Endothelial cell of umbilical vein (primary cell): ENCODE measurements at regions not wholly inside any gene's neighbourhood (a gene's known extent, or its start where the extent isn't known, plus 50 kb on each side); places are given as distances from the start of the nearest gene placed in this dataset.

Source experiments
- BruUV-seq: library from RNA; stranded (reverse); fragments of 400-500 nt; replicated peaks from 2 replicates; lab custom pipeline; 2021; lab: Mats Ljungman, UMichigan
- CTCF ChIA-PET: fragments of 300-600, 350-600 bp; sonication (Branson Sonifier 250); formaldehyde crosslinking; loops from one replicate; lab custom pipeline; 2021; ENCODE audit warnings: antibody characterized with exemption, inconsistent platforms; lab: Charles Lee
- POLR2A ChIA-PET: fragments of 300-600, 350-600 bp; sonication (Branson Sonifier 250); formaldehyde crosslinking; loops from one replicate; lab custom pipeline; 2021; ENCODE audit warnings: antibody characterized with exemption, inconsistent platforms; lab: Charles Lee
- DNase-seq: peaks from one replicate; pipeline ENCODE4 v3.0.0-alpha.2; 2011; ENCODE audit warnings: low read depth, low spot score
- FAIRE-seq: peaks from 2 replicates; lab custom pipeline; 2011; peaks lifted over from hg19 to GRCh38; lab: Jason Lieb, UNC
- H2AFZ ChIP-seq: 2 replicates; pipeline ENCODE4 v1.6.0; 2012; ENCODE audit warnings: low read depth, low read length, control low read depth, inconsistent platforms
- H3K27ac ChIP-seq: 2 replicates; pipeline ENCODE4 v1.5.1; 2011; ENCODE audit warnings: low read depth, mild to moderate bottlenecking, control low read depth, low read length, moderate library complexity; ENCODE audit not compliant: insufficient read depth
- H3K27me3 ChIP-seq, 2 experiments: 2 replicates each; pipeline versions ENCODE4 v1.6.0 to v1.6.1; 2011; ENCODE audit warnings: low read length in 2 of 2, mixed read lengths in 1 of 2; ENCODE audit not compliant: control insufficient read depth in 2 of 2, insufficient read depth in 2 of 2
- H3K36me3 ChIP-seq, 2 experiments: 2 replicates in 1 of 2; 3 replicates in 1 of 2; pipeline ENCODE4 v1.5.1; 2011; ENCODE audit warnings: low read length in 2 of 2, mild to moderate bottlenecking in 1 of 2, moderate library complexity in 1 of 2; ENCODE audit not compliant: control insufficient read depth in 2 of 2, insufficient read depth in 2 of 2; ENCODE audit errors: extremely low read depth in 1 of 2
- H3K4me1 ChIP-seq: 3 replicates; pipeline ENCODE4 v1.5.1; 2011; ENCODE audit warnings: mild to moderate bottlenecking, low read length; ENCODE audit not compliant: control insufficient read depth, insufficient read depth; ENCODE audit errors: extremely low read depth
- H3K4me2 ChIP-seq: 2 replicates; pipeline ENCODE4 v1.6.1; 2011; ENCODE audit warnings: low read length, control low read depth, mixed read lengths; ENCODE audit not compliant: insufficient read depth
- H3K4me3 ChIP-seq, 3 experiments: fragments of 200-600 bp in 1 of 3; sonication (generic), shearing (Covaris generic) in 1 of 3; replicated peaks in 1 of 3; 2 replicates each; pipeline ENCODE4 v1.5.1; 2011 to 2016; ENCODE audit warnings: control low read depth in 3 of 3, low read length in 3 of 3, mild to moderate bottlenecking in 2 of 3, inconsistent platforms in 1 of 3, low read depth in 1 of 3, moderate library complexity in 1 of 3; ENCODE audit not compliant: insufficient read depth in 1 of 3
- H3K79me2 ChIP-seq: 2 replicates; pipeline ENCODE4 v1.6.0; 2012; ENCODE audit warnings: low read length, inconsistent platforms; ENCODE audit not compliant: control insufficient read depth, insufficient read depth
- H3K9ac ChIP-seq: replicated peaks from 2 replicates; pipeline ENCODE3; 2011; ENCODE audit warnings: low read length, control low read depth; ENCODE audit not compliant: insufficient read depth; ENCODE audit errors: extremely low read depth
- H3K9me1 ChIP-seq: replicated peaks from 3 replicates; pipeline ENCODE4 v1.6.0; 2011; ENCODE audit warnings: mild to moderate bottlenecking, low read length; ENCODE audit not compliant: control insufficient read depth, insufficient read depth; ENCODE audit errors: extremely low read depth
- H3K9me3 ChIP-seq: replicated peaks from 2 replicates; pipeline ENCODE4 v1.5.1; 2012; ENCODE audit warnings: low read length, inconsistent platforms; ENCODE audit not compliant: control insufficient read depth, insufficient read depth
- H4K20me1 ChIP-seq: replicated peaks from 2 replicates; pipeline ENCODE3; 2011; ENCODE audit warnings: mild to moderate bottlenecking, low read length; ENCODE audit not compliant: control insufficient read depth, insufficient read depth; ENCODE audit errors: extremely low read depth
- CTCF ChIP-seq, 2 donors: IDR thresholded peaks; 1 replicate in 1 of 2; 2 replicates in 1 of 2; pipeline ENCODE4 v1.5.1; 2011; ENCODE audit warnings: low read length in 2 of 2, mild to moderate bottlenecking in 2 of 2, moderate library complexity in 2 of 2, control low read depth in 1 of 2, inconsistent platforms in 1 of 2, low read depth in 1 of 2; ENCODE audit not compliant: insufficient read depth in 1 of 2; ENCODE audit errors: extremely low read depth in 1 of 2
- EZH2 ChIP-seq: IDR thresholded peaks from 2 replicates; pipeline ENCODE4 v1.6.1; 2012; ENCODE audit warnings: borderline replicate concordance, low read depth, mild to moderate bottlenecking, moderate library complexity, low read length, inconsistent platforms; ENCODE audit not compliant: severe bottlenecking
- MAX ChIP-seq: IDR thresholded peaks from 2 replicates; pipeline ENCODE4 v1.6.1; 2011; ENCODE audit not compliant: insufficient read depth, insufficient read length
- POLR2A ChIP-seq: IDR thresholded peaks from 2 replicates; pipeline ENCODE4 v1.6.1; 2012; ENCODE audit warnings: low read depth, mild to moderate bottlenecking, control low read depth, low read length
- dilution Hi-C: fragments of 300-500 bp; cut with MboI; formaldehyde crosslinking; loops from one replicate; pipeline ENCODE4 v1.15.0; 2019; ENCODE audit warnings: low sequenced_read_pairs; ENCODE audit not compliant: extremely low pct_ligation_motif_present
- intact Hi-C: fragments of 100-400 bp; cut with micrococcal nuclease; formaldehyde crosslinking; loops from one replicate; pipeline ENCODE4 v1.10.0; 2022

GRCh38 chr4:187017147-187017546 lies 293.5 kb upstream of the FAT1 start:
- Histone ChIP-seq H3K27ac (no peak overlapping the region), H3K4me2 (no peak overlapping the region), H3K4me3 (no peak overlapping the region), H3K4me1 (no peaks in the 10 kb centered on the region), H3K9ac (no peak overlapping the region), H3K9me1 (no peaks in the 10 kb centered on the region), H3K9me3 (peaks cover 4% of the 10 kb centered on the region), H3K27me3 (no peaks in the 10 kb centered on the region), H4K20me1 (no peaks in the 10 kb centered on the region), H3K79me2 (no peaks in the 10 kb centered on the region), H2AFZ (no peak overlapping the region), H3K36me3 (no peaks in the 10 kb centered on the region)
- intact Hi-C loops, result no loop called here
- TF ChIP-seq MAX (no peak), EZH2 (no peak)
- FAIRE-seq (no peak), DNase-seq (no peak)
- BruUV-seq, result no TSS peak
- POLR2A ChIA-PET, result no interaction called here
- CTCF ChIA-PET, result no interaction called here
- dilution Hi-C loops, result no loop called here

- Histone ChIP-seq H3K4me1 (no peaks in the 10 kb centered on the region), H3K9me1 (no peaks in the 10 kb centered on the region), H3K36me3 (no peaks in the 10 kb centered on the region), H3K79me2 (no peaks in the 10 kb centered on the region), H2AFZ (no peak overlapping the region), H4K20me1 (no peaks in the 10 kb centered on the region), H3K9ac (no peak overlapping the region), H3K27ac (no peak overlapping the region), H3K27me3 (no peaks in the 10 kb centered on the region), H3K4me3 (no peak overlapping the region), H3K9me3 (peaks cover 5% of the 10 kb centered on the region), H3K4me2 (no peak overlapping the region)
- TF ChIP-seq CTCF (IDR thresholded peaks at IDR 0.05; ENCODE audit: extremely low read depth in 1 of 2, insufficient read depth in 1 of 2, low read depth in 1 of 2, low read length in 2 of 2) (no peak), POLR2A (no peak)
- dilution Hi-C loops, result no loop called here
- POLR2A ChIA-PET, result no interaction called here
- FAIRE-seq (no peak), DNase-seq (no peak)
- intact Hi-C loops, result no loop called here
- no TSS peak for BruUV-seq
- CTCF ChIA-PET, result no interaction called here
Measured at GRCh38 chr4:187019896-187020295, 296.2 kb upstream of the FAT1 start.
